Body of pancreas (tissue), 4 donors: ENCODE measurements at regions not wholly inside any gene's neighbourhood (a gene's known extent, or its start where the extent isn't known, plus 50 kb on each side); places are given as distances from the start of the nearest gene placed in this dataset.

Experiments
- ATAC-seq: fragments of 150-250 bp; one replicate; pipeline ENCODE4 v1.9.1; 2016
- DNase-seq, 4 donors: peaks; one replicate each; pipeline ENCODE4 v3.0.0-alpha.2; 2019
- H3K27ac ChIP-seq, 4 donors: fragments of 200-600 bp; sonication (generic); 1 replicate in 3 of 4; 2 replicates in 1 of 4; pipeline versions ENCODE4 v1.5.1 to v1.6.1; 2016 to 2019; ENCODE audit warnings: mild to moderate bottlenecking in 1 of 4, mixed read lengths in 1 of 4, moderate library complexity in 1 of 4
- H3K27me3 ChIP-seq, 2 donors: fragments of 200-600 bp; sonication (generic); one replicate each; pipeline ENCODE4 v1.6.0; 2016; ENCODE audit warnings: mild to moderate bottlenecking in 1 of 2
- H3K36me3 ChIP-seq, 2 donors: fragments of 200-600 bp; sonication (generic); replicated peaks in 1 of 2; 2 replicates each; pipeline ENCODE4 v1.5.1; 2016; ENCODE audit warnings: low read depth in 2 of 2; ENCODE audit not compliant: insufficient read depth in 1 of 2
- H3K4me1 ChIP-seq: fragments of 200-600 bp; sonication (generic); one replicate; pipeline ENCODE4 v1.6.0; 2016
- H3K4me3 ChIP-seq, 2 donors: fragments of 200-600 bp; sonication (generic); 1 replicate in 1 of 2; 2 replicates in 1 of 2; pipeline ENCODE4 v1.5.1; 2016 to 2019
- H3K9me3 ChIP-seq, 3 donors: fragments of 200-600 bp; sonication (generic); 1 replicate in 2 of 3; 2 replicates in 1 of 3; pipeline ENCODE4 v1.5.1; 2016
- POLR2A ChIP-seq, 3 donors: fragments of 450-650 bp; IDR thresholded peaks; one replicate each; pipeline ENCODE4 v1.6.1; 2016; ENCODE audit warnings: antibody characterized with exemption in 3 of 3, mild to moderate bottlenecking in 2 of 3
- WGBS, 2 donors: methylation state at CpG; one replicate each; pipeline ENCODE4 v1.1.5; 2017; 5-methylcytosine and 5-hydroxymethylcytosine counted together
- intact Hi-C: fragments of 100-400 bp; cut with DNase I; formaldehyde crosslinking; loops from one replicate; pipeline ENCODE4 v1.15.1; 2023
- TF ChIP-seq, protein P1 (sequence below), 7 experiments: fragments of 450-650 bp in 4 of 7; fragments of 200-600 bp in 3 of 7; sonication (generic) in 3 of 7; IDR thresholded peaks; one replicate each; pipeline ENCODE4 v1.5.1; 2016 to 2019; ENCODE audit warnings: antibody characterized with exemption in 7 of 7

DNA sequence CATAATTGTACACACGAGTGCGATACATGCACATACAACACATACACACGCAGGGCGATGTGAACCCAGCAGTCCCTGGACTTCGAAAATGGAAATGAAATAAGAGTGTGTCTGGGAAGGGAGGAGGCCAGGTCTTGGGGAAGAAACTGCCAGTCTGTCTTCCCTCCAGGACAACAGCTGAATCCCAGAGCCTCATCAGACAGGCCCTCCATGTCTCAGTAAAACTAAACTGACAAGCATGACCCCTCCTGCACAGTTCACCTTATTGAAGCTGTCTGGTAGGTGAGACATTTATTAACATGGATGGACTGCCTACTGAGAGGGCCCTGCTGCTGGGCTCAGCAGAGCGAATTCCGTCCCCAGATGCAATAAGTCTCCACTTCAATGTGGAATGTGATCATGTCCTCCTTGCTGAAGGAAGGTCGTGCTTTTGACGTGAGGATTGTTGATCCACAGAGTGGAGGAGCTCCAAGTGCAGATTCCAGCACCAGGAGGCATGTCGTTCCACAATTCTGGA is 117.4 kb downstream of the SOX9 start:
- 79 to 80% methylated on average over 10 of the region's 10 CpGs for WGBS, 2 donors
- Histone ChIP-seq H3K4me1 (no peaks in the 10 kb centered on the region), H3K9me3 (no peaks in the 10 kb centered on the region), H3K27ac (no peak overlapping the region), H3K27me3 (no peaks in the 10 kb centered on the region), H3K4me3 (no peak overlapping the region), H3K36me3 (no peaks in the 10 kb centered on the region)
- ATAC-seq: no peak
- intact Hi-C loops: no loop called here
- DNase-seq: no peak
- TF ChIP-seq, protein P1, sequence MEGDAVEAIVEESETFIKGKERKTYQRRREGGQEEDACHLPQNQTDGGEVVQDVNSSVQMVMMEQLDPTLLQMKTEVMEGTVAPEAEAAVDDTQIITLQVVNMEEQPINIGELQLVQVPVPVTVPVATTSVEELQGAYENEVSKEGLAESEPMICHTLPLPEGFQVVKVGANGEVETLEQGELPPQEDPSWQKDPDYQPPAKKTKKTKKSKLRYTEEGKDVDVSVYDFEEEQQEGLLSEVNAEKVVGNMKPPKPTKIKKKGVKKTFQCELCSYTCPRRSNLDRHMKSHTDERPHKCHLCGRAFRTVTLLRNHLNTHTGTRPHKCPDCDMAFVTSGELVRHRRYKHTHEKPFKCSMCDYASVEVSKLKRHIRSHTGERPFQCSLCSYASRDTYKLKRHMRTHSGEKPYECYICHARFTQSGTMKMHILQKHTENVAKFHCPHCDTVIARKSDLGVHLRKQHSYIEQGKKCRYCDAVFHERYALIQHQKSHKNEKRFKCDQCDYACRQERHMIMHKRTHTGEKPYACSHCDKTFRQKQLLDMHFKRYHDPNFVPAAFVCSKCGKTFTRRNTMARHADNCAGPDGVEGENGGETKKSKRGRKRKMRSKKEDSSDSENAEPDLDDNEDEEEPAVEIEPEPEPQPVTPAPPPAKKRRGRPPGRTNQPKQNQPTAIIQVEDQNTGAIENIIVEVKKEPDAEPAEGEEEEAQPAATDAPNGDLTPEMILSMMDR (IDR thresholded peaks at IDR 0.05): no peak
- TF ChIP-seq POLR2A (IDR thresholded peaks at IDR 0.05): no peak

DNA sequence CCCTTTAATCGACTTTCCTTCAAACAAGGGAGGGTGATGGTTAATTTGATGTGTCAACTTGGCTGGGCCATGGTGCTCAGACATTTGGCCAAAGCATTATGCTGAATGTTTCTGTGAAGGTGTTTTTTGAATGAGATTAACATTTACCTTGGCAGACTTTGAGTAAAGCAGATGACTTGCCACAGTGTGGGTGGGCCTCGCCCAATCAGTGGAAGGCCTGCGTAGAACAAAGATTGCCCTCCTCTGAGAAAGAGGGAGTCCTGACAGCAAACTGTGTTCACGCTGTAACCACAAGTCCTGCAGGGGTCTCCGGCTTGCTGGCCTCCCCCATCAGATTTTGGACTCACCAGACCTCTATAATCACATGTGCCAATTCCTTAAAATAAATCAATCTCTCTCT is 118.7 kb downstream of the SOX9 start:
- no peaks in the 10 kb centered on the region for H3K4me1 ChIP-seq
- DNase-seq (no peak), ATAC-seq (no peak)
- H3K27ac ChIP-seq: no peak overlapping the region
- intact Hi-C loops: no loop called here
- WGBS, 2 donors: 88 to 89% methylated on average over 5 of the region's 5 CpGs
- H3K27me3 ChIP-seq: no peaks in the 10 kb centered on the region
- TF ChIP-seq POLR2A (IDR thresholded peaks at IDR 0.05): no peak
- TF ChIP-seq, protein P1 (IDR thresholded peaks at IDR 0.05): no peak
- H3K4me3 ChIP-seq: no peak overlapping the region
- no peaks in the 10 kb centered on the region for H3K36me3 ChIP-seq
- no peaks in the 10 kb centered on the region for H3K9me3 ChIP-seq

DNA sequence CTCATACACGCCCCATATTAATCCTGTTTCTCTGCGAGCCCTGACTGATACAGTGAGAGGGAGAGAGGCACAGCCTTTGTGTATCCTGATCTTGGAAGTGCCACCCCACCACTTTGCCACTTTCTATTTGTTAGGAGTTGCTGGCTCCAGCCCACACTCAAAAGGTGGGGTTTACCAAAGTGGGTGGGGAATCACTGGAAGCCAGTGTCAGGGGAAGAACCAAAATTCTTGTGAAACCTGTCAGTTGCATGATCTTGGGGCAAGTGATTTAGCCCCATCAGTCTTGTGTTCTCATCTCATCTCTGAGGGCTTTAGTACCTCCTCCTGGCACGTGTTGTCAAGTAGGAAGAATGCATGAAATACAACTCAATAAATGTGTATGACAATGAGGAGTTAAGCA is 119.5 kb downstream of the SOX9 start:
- H3K9me3 ChIP-seq: no peaks in the 10 kb centered on the region
- H3K4me1 ChIP-seq: no peaks in the 10 kb centered on the region
- no peaks in the 10 kb centered on the region for H3K36me3 ChIP-seq
- WGBS, 2 donors: 65 to 70% methylated on average over 3 of the region's 3 CpGs
- H3K27me3 ChIP-seq: no peaks in the 10 kb centered on the region
- TF ChIP-seq, protein P1 (IDR thresholded peaks at IDR 0.05): no peak
- TF ChIP-seq POLR2A (IDR thresholded peaks at IDR 0.05): no peak
- no peak overlapping the region for H3K4me3 ChIP-seq
- intact Hi-C loops: no loop called here
- DNase-seq (no peak), ATAC-seq (no peak)
- no peak overlapping the region for H3K27ac ChIP-seq

DNA sequence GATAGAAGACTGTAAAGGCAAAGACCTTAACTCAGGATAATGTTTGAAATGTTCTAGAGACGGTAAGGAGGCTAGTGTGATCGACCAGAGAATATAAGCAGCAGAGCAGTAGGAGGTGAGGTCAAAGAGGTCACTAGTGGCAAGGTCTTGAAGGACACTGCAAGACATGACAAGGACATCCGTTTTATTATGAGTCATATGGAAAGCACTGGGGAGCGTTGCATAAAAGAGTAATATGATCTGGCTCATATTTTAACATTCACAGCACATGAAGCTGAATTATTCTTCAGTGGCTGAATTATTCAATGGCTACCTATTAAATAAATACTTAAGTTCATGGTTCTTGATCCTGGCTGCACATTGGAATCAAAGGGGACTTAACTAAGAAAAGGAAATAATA is 123.7 kb downstream of the SOX9 start:
- H3K27me3 ChIP-seq: no peaks in the 10 kb centered on the region
- DNase-seq (no peak), ATAC-seq (no peak)
- TF ChIP-seq POLR2A (IDR thresholded peaks at IDR 0.05): no peak
- TF ChIP-seq, protein P1 (IDR thresholded peaks at IDR 0.05): no peak
- no peaks in the 10 kb centered on the region for H3K4me1 ChIP-seq
- no peak overlapping the region for H3K4me3 ChIP-seq
- H3K36me3 ChIP-seq: no peaks in the 10 kb centered on the region
- WGBS, 2 donors: 81 to 88% methylated on average over 4 of the region's 4 CpGs
- intact Hi-C loops: no loop called here
- H3K9me3 ChIP-seq: no peaks in the 10 kb centered on the region
- H3K27ac ChIP-seq: no peak overlapping the region

DNA sequence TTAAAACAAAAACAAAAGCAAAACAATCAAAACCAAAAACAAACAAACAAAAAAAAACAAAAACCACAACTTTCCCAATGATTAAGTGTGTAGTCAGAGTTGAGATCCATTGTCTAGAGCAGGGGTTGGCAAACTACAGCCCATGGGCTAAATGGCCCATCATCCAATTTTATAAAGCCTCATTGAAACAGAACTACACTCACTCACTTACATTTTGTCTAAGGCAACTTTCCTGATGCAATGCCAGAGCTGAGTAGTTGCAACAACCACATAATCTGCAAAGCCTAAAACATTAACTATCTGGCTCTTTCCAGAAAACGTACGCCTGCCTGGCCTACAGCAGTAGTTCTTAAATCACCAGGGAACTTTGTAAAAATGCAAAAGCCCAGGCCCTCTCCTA is 124.1 kb downstream of the SOX9 start:
- Histone ChIP-seq H3K4me1 (no peaks in the 10 kb centered on the region), H3K27me3 (no peaks in the 10 kb centered on the region), H3K27ac (no peak overlapping the region), H3K36me3 (no peaks in the 10 kb centered on the region), H3K4me3 (no peak overlapping the region), H3K9me3 (no peaks in the 10 kb centered on the region)
- 90 to 91% methylated on average over 2 of the region's 2 CpGs for WGBS, 2 donors
- DNase-seq (no peak), ATAC-seq (no peak)
- TF ChIP-seq, protein P1 (IDR thresholded peaks at IDR 0.05): no peak
- no peak for TF ChIP-seq POLR2A (IDR thresholded peaks at IDR 0.05)
- intact Hi-C loops: no loop called here
